Liver (tissue), 8 donors: ENCODE measurements at regions not wholly inside any gene's neighbourhood (a gene's known extent, or its start where the extent isn't known, plus 50 kb on each side); places are given as distances from the start of the nearest gene placed in this dataset.

ENCODE experiments used
- DNase-seq: peaks from one replicate; pipeline ENCODE4 v3.0.0-alpha.2; 2017; ENCODE audit warnings: low spot score
- H3K27ac ChIP-seq, 2 donors: one replicate each; pipeline ENCODE4 v1.7.0; 2013; ENCODE audit warnings: inconsistent platforms in 2 of 2, low read length in 2 of 2, control low read depth in 1 of 2, low read depth in 1 of 2, mild to moderate bottlenecking in 1 of 2
- H3K27me3 ChIP-seq, 4 donors: one replicate each; pipeline versions ENCODE4 v1.6.1 to v1.7.0; 2013; ENCODE audit warnings: low read length in 3 of 4, inconsistent platforms in 1 of 4, mild to moderate bottlenecking in 1 of 4, moderate library complexity in 1 of 4; ENCODE audit not compliant: control insufficient read depth in 4 of 4, insufficient read depth in 4 of 4
- H3K36me3 ChIP-seq, 4 donors: one replicate each; pipeline versions ENCODE4 v1.6.1 to v1.7.0; 2013; ENCODE audit warnings: low read length in 3 of 4, mild to moderate bottlenecking in 3 of 4, low read depth in 1 of 4, moderate library complexity in 1 of 4; ENCODE audit not compliant: control insufficient read depth in 4 of 4, insufficient read depth in 3 of 4
- H3K4me1 ChIP-seq, 4 donors: one replicate each; pipeline versions ENCODE4 v1.6.1 to v1.7.0; 2013; ENCODE audit warnings: low read length in 3 of 4, mild to moderate bottlenecking in 3 of 4, moderate library complexity in 1 of 4; ENCODE audit not compliant: control insufficient read depth in 4 of 4, insufficient read depth in 4 of 4
- H3K4me3 ChIP-seq, 3 donors: one replicate each; pipeline versions ENCODE4 v1.6.1 to v1.7.0; 2013; ENCODE audit warnings: low read length in 3 of 3, control low read depth in 1 of 3, low read depth in 1 of 3, mild to moderate bottlenecking in 1 of 3
- H3K9ac ChIP-seq, 2 donors: one replicate each; pipeline ENCODE4 v1.7.0; 2013; ENCODE audit warnings: low read length in 2 of 2, mild to moderate bottlenecking in 2 of 2, moderate library complexity in 2 of 2, control low read depth in 1 of 2, low read depth in 1 of 2
- H3K9me3 ChIP-seq, 4 donors: one replicate each; pipeline versions ENCODE4 v1.6.1 to v1.7.0; 2013; ENCODE audit warnings: low read length in 3 of 4; ENCODE audit not compliant: control insufficient read depth in 4 of 4
- EGR1 ChIP-seq, 2 donors: IDR thresholded peaks; 2 replicates each; pipeline ENCODE4 v1.6.1; 2016 to 2018; ENCODE audit warnings: antibody characterized with exemption in 2 of 2, low read depth in 2 of 2
- FOXA1 ChIP-seq: IDR thresholded peaks from 2 replicates; pipeline ENCODE4 v1.6.1; 2016; ENCODE audit warnings: antibody characterized with exemption
- FOXA2 ChIP-seq: IDR thresholded peaks from 2 replicates; pipeline ENCODE4 v1.6.1; 2016; ENCODE audit warnings: antibody characterized with exemption
- GABPA ChIP-seq, 2 donors: IDR thresholded peaks in 1 of 2; conservative IDR thresholded peaks in 1 of 2; 2 replicates each; pipeline ENCODE4 v1.6.1; 2016; ENCODE audit warnings: antibody characterized with exemption in 2 of 2, mild to moderate bottlenecking in 1 of 2, moderate library complexity in 1 of 2
- HNF4G ChIP-seq: IDR thresholded peaks from 2 replicates; pipeline ENCODE4 v1.6.1; 2016; ENCODE audit warnings: antibody characterized with exemption
- JUND ChIP-seq, 2 donors: IDR thresholded peaks; 2 replicates each; pipeline ENCODE4 v1.6.1; 2016; ENCODE audit warnings: antibody characterized with exemption in 2 of 2
- NR2F2 ChIP-seq: IDR thresholded peaks from 2 replicates; pipeline ENCODE4 v1.6.1; 2016; ENCODE audit warnings: antibody characterized with exemption
- RAD21 ChIP-seq, 2 donors: IDR thresholded peaks; 2 replicates each; pipeline ENCODE4 v1.6.1; 2016; ENCODE audit warnings: antibody characterized with exemption in 2 of 2, mild to moderate bottlenecking in 2 of 2
- REST ChIP-seq: IDR thresholded peaks from 2 replicates; pipeline ENCODE4 v1.6.1; 2016; ENCODE audit warnings: antibody characterized with exemption, mild to moderate bottlenecking
- RXRA ChIP-seq, 2 donors: IDR thresholded peaks; 2 replicates each; pipeline ENCODE4 v1.6.1; 2017 to 2018; ENCODE audit warnings: antibody characterized with exemption in 2 of 2, mild to moderate bottlenecking in 1 of 2
- SP1 ChIP-seq: IDR thresholded peaks from 2 replicates; pipeline ENCODE4 v1.6.1; 2018; ENCODE audit warnings: antibody characterized with exemption, mild to moderate bottlenecking
- TAF1 ChIP-seq: conservative IDR thresholded peaks from 2 replicates; pipeline ENCODE4 v1.6.1; 2016; ENCODE audit warnings: antibody characterized with exemption, mild to moderate bottlenecking
- YY1 ChIP-seq: IDR thresholded peaks from 2 replicates; pipeline ENCODE4 v1.6.1; 2016; ENCODE audit warnings: antibody characterized with exemption, mild to moderate bottlenecking
- ZBTB33 ChIP-seq: IDR thresholded peaks from 2 replicates; pipeline ENCODE4 v1.6.1; 2016; ENCODE audit warnings: antibody characterized with exemption
- WGBS: extraction: QIAGEN DNeasy Blood & Tissue Kit; methylation state at CpG from one replicate; pipeline ENCODE4 v1.1.7; 2013; 5-methylcytosine and 5-hydroxymethylcytosine counted together
- TF ChIP-seq, protein P1 (sequence below): IDR thresholded peaks from 2 replicates; pipeline ENCODE4 v1.6.1; 2016; ENCODE audit warnings: antibody characterized with exemption
- TF ChIP-seq, protein P2 (sequence below): fragments of 150-350 bp; IDR thresholded peaks from 2 replicates; pipeline ENCODE4 v1.5.1; 2017; ENCODE audit warnings: improper control_type of control experiment, low read depth, low read length; ENCODE audit not compliant: missing input control
- TF ChIP-seq, protein P3 (sequence below): IDR thresholded peaks from 2 replicates; pipeline ENCODE4 v1.6.1; 2016; ENCODE audit warnings: antibody characterized with exemption
- donor health status: healthy.
- donor health status: healthy.
- donor health status: healthy.
- donor health status: healthy.
- donor health status: healthy.

DNA sequence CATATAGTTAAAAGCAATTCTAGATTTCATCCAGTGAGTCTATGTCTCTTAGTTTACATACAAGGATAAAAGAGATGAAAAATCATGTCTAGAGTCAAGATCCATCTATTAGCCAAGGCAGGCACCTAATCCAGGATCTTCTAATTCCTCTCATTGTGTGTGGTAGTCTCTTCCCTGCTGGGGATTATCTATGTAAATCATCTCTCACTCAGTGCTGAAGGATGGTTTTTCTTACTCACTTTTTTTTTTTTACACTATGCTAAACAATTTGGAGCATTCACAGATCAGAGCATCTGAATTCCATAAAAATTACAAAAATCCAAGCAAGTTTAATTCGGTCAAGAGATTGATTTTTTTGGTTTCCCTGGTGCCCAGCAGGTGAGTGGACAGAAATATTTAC lies 154.9 kb upstream of the GDNF start:
- no peaks in the 10 kb centered on the region for H3K4me1 ChIP-seq
- WGBS, result 73% methylated on average over 1 of the region's 1 CpG
- no peak for DNase-seq
- H3K36me3 ChIP-seq, result no peaks in the 10 kb centered on the region
- no peak overlapping the region for H3K27ac ChIP-seq
- no peaks in the 10 kb centered on the region for H3K27me3 ChIP-seq
- TF ChIP-seq RXRA (IDR thresholded peaks at IDR 0.05) (no peak), SP1 (no peak), FOXA1 (no peak), ZBTB33 (no peak), RAD21 (IDR thresholded peaks at IDR 0.05) (no peak)
- no peaks in the 10 kb centered on the region for H3K9me3 ChIP-seq
- H3K4me3 ChIP-seq, result no peak overlapping the region
- H3K9ac ChIP-seq, result no peak overlapping the region

DNA sequence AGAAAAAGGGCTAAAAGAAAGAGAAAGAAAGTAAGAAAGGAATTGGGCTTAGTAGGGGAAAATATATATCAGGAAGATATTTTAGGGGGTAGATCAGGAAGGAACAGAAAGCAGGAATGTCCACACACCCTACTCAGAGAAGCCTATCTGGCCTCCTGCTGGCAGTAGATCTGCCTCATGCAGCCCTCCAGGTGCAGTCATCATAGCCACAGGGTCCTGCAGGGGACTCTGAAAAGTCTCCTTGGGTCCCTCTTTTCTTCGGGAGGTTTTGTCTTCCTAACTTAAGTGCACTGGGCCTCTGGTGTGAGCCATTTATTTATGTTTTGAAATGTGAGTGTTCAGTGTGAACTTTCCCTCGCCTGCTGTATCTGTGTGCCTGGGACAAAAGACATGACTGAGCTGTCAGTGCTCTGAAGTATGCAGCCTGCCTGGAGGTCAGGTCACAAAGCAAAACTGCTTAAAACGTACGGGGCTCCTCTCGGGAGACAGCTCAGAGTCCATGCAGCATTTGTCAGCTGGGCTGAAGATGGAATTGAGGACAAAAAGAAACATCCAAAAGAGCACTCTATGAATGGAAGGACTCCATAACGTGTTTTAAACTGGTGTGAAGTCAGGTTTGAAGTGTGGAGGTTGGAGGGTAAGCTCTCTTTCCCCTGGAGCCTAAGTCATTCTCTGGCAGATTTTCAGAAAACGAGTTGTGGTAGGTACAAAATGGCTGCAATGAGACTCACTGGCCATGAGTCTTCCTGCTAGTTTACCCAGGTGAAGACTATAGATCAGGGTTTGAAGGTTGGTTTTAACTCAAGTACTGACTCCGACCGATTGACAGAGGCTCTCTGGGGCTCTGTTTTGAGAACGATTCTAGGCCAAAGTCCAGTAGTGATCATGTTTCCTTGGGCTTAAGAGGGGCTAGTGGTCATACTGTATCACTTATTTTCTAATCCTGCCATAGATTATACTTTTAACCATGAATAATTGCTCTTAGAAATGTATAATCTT lies 151.8 kb upstream of the GDNF start:
- TF ChIP-seq FOXA1, result no peak
- TF ChIP-seq NR2F2, result peak; percentile 16
- Histone ChIP-seq H3K4me1 (peaks cover 0 to 1% (median 0%) of the 10 kb centered on the region in 4 donors), H3K36me3 (no peaks in the 10 kb centered on the region), H3K9ac (no peak overlapping the region), H3K4me3 (no peak overlapping the region), H3K9me3 (no peaks in the 10 kb centered on the region), H3K27ac (no peak overlapping the region), H3K27me3 (no peaks in the 10 kb centered on the region)
- no peak for DNase-seq
- 53% methylated on average over 10 of the region's 10 CpGs for WGBS

- no peaks in the 10 kb centered on the region for H3K9me3 ChIP-seq
- H3K36me3 ChIP-seq, result no peaks in the 10 kb centered on the region
- WGBS, result 53% methylated on average over 1 of the region's 1 CpG
- DNase-seq, result no peak
- H3K9ac ChIP-seq, result no peak overlapping the region
- no peak overlapping the region for H3K27ac ChIP-seq
- H3K4me3 ChIP-seq, result no peak overlapping the region
- no peaks in the 10 kb centered on the region for H3K27me3 ChIP-seq
- peaks cover 0 to 1% (median 0%) of the 10 kb centered on the region in 4 donors for H3K4me1 ChIP-seq
- TF ChIP-seq, protein P1, sequence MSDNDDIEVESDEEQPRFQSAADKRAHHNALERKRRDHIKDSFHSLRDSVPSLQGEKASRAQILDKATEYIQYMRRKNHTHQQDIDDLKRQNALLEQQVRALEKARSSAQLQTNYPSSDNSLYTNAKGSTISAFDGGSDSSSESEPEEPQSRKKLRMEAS, result no peak
- TF ChIP-seq ZBTB33 (no peak), GABPA (IDR thresholded peaks at IDR 0.05 in 1 of 2, conservative IDR thresholded peaks at IDR 0.05 in 1 of 2) (no peak), TAF1 (no peak), YY1 (no peak), FOXA2 (no peak), NR2F2 (no peak), REST (no peak), SP1 (no peak), FOXA1 (no peak), JUND (IDR thresholded peaks at IDR 0.05) (no peak), HNF4G (no peak), EGR1 (IDR thresholded peaks at IDR 0.05; ENCODE audit: low read depth in 2 of 2) (no peak)
- TF ChIP-seq, protein P2, sequence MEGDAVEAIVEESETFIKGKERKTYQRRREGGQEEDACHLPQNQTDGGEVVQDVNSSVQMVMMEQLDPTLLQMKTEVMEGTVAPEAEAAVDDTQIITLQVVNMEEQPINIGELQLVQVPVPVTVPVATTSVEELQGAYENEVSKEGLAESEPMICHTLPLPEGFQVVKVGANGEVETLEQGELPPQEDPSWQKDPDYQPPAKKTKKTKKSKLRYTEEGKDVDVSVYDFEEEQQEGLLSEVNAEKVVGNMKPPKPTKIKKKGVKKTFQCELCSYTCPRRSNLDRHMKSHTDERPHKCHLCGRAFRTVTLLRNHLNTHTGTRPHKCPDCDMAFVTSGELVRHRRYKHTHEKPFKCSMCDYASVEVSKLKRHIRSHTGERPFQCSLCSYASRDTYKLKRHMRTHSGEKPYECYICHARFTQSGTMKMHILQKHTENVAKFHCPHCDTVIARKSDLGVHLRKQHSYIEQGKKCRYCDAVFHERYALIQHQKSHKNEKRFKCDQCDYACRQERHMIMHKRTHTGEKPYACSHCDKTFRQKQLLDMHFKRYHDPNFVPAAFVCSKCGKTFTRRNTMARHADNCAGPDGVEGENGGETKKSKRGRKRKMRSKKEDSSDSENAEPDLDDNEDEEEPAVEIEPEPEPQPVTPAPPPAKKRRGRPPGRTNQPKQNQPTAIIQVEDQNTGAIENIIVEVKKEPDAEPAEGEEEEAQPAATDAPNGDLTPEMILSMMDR, result no peak
- TF ChIP-seq, protein P3, sequence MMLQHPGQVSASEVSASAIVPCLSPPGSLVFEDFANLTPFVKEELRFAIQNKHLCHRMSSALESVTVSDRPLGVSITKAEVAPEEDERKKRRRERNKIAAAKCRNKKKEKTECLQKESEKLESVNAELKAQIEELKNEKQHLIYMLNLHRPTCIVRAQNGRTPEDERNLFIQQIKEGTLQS, result no peak
Observed at GRCh38 chr5:37989884-37990283, 150.0 kb upstream of the GDNF start.
